Activated T-cell treated with anti-CD3 and anti-CD28 coated beads, Interleukin-2, amount 50 U/mL, for 48 hours (primary cell): ENCODE measurements at regions not wholly inside any gene's neighbourhood (a gene's known extent, or its start where the extent isn't known, plus 50 kb on each side); places are given as distances from the start of the nearest gene placed in this dataset.
"Not testable (repeated sequence)": the region's sequence is repeated elsewhere in the genome, so short reads cannot be mapped to it uniquely, and the experiment has no call there.

Source experiments
- DNase-seq, 2 experiments: peaks; one replicate each; pipeline ENCODE4 v3.0.0-alpha.2; 2020

- no peak for DNase-seq
Measured at GRCh38 chr21:14753466-14754258, 207.5 kb upstream of the SAMSN1 start.

DNA sequence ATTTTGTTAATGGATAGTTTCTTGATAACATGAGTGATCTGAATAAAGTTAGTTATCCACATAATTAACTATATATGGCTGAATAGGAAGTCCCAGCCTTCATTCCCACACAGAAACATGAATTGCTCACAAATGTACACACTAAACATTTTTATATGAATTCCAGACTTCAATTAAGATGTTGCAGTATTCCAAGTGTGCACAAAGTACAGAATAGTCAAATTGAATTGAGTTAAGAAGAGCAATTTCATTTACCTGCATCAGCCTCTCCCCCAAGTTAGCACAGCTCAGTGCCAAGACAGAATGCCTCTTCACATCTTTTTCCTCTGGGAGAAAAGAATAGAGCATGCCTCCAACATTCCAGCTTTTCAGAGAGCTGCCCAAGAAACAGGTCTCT is 207.0 kb upstream of the SAMSN1 start:
- no peak for DNase-seq

- DNase-seq, result no peak
Measured at GRCh38 chr21:14752345-14752909, 206.3 kb upstream of the SAMSN1 start.

DNA sequence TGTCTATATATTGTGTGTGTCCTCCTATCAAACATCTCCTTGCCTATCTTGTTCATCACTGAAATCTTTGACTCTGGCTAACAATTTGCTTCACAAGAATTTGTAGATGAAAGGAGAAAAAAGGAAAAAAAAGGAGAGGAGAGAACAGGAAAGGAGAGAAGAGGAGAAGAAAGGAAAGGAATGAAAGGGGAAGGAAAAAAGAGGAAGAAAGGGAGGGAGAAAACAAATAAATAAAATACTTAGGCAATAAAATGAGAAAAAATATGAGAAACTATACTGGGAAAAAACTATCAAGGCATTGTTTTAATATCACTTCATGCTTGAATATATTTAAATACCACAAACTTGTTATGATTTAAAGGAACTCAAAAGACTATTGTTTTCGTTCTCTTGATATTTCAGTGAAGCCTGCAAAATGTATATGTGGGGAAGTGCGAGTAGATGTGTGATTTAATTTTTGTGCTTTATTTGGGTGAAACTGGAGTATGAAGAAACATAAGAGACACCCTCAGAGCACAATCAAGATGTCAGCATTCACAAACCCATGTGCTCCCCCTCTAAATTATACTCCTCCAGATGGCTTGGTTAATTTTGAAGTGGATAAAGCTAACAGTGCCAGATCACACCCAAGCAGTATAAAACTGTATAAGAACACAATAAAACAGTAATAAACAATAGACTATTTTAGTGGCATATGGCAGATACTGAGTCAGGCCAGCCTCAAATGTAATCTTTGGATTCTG is 205.7 kb upstream of the SAMSN1 start:
- DNase-seq, result no peak

DNA sequence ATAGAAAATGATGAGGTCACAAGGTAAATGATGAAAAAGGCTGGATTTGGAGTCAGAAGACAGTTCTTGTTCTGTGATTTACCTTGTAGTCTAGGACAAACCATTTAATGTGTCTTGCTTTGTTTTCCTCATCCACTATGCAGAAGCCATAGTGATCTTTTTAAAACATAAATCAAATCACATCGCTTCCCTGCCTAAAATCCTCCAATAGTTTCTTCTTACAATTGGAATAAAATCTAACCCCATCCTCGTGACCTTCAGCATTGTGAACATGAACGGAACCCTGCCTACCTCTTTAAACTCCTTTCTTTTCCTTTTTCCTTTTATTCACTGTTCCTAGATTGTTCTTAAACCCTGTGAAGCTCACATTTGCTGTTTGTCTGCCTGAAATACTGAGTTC is 204.9 kb upstream of the SAMSN1 start:
- DNase-seq, result no peak

DNA sequence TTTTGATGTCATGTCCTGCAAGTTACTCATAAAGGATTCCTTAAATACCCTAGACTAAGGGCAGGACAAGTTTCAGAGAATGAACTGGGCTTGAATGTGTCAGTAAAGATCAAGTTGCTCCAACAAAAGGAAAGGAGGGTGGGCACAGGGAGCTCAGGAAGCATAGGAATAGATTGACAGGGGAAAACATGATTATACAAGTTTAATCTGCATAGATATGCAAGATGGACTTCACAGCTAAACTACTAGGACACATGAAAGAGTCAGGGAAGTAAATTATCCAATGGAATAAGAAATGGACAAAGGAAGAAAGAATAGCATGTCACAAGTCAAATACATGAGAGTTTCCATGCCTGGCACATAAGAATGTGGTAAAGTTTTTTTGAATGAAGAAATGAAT is 203.9 kb upstream of the SAMSN1 start:
- DNase-seq, result no peak

DNA sequence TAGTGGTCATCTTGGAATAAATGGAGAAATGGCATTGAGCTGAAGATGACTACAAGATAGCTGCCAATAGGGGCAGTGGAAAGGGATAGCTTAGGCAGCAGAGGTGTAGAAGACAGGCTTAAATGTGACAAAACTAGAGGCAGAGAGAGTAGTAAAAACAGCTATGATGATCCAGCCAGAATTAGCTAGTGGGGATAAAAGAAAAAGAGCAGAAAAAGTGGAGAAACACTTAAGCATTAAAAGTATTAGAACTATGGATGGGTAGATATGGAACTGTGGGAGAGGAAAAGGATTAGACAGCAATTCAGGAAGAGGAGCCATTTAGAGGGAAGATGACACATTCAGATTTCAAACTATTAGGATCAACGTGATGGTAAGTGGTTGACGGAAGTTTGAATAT is 202.5 kb upstream of the SAMSN1 start:
- DNase-seq, result no peak

DNA sequence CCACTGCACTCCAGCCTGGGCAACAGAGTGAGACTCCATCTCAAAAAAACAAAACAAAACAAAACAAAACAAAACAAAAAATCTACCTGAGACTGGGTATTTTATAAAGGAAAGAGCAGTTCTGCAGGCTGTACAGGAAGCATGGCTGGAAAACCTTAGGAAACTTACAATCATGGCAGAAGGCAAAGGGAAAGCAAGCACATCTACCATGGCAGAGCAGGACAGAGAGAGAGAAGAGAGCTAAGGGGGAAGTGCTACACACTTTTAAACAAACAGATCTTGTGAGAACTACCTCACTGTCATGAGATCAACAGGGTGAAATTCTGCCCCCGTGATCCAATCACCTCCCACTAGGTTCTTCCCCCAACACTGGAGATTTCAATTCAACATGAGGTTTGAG is 198.3 kb upstream of the SAMSN1 start:
- DNase-seq, result no peak

DNA sequence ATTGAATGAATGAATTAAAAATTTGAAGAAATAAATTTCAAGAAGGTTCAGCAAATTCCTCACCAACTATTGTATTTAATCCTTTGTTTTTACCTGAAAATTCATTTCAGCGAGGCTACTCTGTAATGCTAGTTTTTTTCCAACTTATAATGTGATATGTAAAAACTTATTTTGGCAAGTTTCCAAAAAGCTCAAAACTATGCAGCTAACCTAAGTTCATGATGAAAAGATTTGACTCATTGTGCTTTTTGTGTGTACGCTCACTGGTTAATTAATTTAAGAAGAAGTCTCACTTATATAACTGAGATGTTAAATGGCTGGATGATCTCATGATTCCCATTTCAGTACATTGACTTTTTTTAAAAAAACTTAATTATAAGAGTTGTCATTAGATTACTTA is 196.0 kb upstream of the SAMSN1 start:
- no peak for DNase-seq

DNA sequence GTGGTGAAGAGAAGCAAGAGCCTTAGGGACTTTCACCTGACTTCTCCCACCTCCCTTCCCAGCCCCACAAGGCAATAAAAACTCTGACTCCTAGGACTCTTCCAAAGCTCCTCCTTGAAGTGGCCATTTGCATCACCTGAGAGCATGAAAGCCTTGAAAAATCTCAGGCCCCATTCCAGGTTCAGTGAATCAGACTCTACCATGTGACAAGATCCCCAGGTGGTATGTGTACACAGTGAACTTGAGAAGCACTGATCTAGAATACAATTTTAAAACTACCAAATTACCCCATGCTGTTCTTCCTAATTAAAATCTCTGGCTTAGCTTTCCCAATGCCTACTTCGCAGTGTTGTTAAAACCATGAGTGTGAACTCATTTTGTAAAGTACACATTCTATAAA is 195.1 kb upstream of the SAMSN1 start:
- DNase-seq, result no peak

DNA sequence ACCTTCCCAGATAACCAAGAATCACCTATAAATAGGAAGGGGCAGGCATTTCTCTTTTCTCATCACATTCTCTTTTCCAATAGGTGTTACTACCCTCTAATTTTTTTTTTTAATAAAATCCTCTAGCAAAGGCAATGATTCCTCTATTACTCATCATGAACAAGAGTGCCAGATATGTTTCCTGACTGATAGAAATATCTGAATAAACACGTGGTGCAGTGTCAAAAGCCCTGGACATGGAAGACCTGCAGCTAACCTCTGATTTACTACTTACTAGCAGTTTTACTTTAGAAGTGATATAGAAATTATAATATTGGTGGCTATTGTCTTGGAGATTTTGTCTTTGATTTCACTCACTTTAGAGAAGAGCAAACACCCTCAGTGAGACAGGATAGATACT is 194.6 kb upstream of the SAMSN1 start:
- DNase-seq, result no peak

GRCh38 chr21:14740116-14740515 is 194.0 kb upstream of the SAMSN1 start:
- no peak for DNase-seq

DNA sequence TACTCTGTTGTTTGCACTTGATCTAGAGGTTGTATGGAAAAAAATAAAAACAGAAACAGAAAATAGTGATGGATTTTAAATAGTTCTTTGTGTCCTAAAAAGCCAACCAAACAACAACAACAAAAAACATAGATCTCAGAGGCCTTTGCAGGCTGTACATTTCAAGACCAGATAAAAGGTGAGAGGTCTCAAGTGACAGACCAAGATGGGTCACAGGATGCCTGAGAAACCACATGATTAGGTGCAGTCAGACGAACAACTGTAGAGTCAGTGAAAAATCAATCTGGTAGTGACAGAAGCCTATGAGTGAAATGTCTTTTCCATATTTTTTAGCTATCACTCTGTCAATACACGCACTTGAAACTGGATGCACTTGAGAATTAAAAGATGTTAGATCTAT is 193.5 kb upstream of the SAMSN1 start:
- no peak for DNase-seq

DNA sequence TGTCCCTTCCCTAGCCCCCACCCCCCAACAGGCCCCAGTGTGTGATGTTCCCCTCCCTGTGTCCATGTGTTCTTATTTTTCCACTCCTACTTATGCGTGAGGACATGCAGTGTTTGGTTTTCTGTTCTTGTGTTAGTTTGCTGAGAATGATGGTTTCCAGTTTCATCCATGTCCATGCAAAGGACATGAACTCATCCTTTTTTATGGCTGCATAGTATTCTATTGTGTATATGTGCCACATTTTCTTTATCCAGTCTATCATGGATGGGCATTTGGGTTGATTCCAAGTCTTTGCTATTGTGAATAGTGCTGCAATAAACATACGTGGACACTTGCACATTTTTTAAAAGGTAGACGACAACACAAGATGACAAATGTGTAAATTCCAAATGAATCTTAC is 192.5 kb upstream of the SAMSN1 start:
- not testable (repeated sequence) for DNase-seq

GRCh38 chr21:14737922-14738321 is 191.8 kb upstream of the SAMSN1 start:
- DNase-seq, result peak in 1 of 2 experiments; percentile 27

GRCh38 chr21:14737284-14737691 is 191.2 kb upstream of the SAMSN1 start:
- no peak for DNase-seq

DNA sequence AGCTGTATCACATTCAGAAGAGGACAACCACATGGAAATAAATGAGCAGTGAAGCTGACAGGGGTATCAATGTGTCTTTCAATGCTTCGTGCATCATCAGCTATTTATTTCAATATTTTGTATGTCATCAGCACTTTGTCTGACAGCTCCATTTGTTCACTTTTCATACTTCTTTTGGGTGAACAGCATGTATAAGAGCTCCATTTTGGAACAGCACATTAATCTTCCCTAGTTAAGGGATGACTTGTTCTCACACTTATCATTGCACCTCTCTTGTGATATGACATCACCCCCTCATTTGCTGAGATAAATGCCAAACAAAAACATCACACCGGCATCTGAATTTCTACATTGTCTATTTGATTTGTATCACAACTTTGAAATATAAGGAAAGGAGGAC is 190.6 kb upstream of the SAMSN1 start:
- no peak for DNase-seq

DNA sequence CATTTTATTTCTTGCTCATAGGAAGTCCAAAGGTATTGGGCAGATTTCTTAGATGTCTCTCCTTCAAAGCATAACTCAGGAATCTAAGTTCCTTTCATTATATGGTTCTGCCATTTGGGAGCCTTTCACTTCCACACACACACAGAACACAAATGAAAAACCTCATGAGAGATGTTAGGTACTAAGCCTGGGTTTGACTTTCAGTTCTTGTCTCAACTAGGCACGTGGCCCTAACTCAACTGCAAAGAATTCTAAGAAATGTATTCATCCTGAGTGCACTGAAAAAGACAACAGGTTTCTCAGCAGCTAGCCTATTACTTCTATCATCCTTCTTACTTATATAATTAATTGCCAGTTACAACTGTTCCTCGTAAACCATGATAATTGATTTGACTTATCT is 190.0 kb upstream of the SAMSN1 start:
- DNase-seq, result no peak

- DNase-seq, result no peak
Measured at GRCh38 chr21:14734833-14735232, 188.7 kb upstream of the SAMSN1 start.

DNA sequence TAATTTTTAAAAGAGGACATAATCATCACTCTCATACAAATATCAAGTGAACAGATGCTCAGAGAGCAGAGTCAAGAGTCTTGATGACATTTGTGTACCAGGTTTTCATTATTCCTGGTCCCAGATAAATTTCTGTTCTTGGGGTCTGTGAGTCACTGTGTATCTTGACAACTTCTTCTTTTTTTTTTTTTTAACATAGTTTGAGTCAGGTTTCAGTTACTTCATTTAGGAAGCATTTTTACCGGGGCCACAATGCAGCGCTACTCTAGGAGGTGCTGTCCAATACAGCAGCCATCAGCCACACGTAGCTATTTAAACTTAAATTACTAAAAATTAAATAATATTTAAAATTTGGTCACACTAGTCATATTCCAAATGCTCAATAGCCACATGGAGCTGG is 188.1 kb upstream of the SAMSN1 start:
- no peak for DNase-seq

GRCh38 chr21:14725219-14725618 is 179.1 kb upstream of the SAMSN1 start:
- DNase-seq, result no peak

- DNase-seq, result no peak
Measured at GRCh38 chr21:14722841-14723483, 176.8 kb upstream of the SAMSN1 start.

DNA sequence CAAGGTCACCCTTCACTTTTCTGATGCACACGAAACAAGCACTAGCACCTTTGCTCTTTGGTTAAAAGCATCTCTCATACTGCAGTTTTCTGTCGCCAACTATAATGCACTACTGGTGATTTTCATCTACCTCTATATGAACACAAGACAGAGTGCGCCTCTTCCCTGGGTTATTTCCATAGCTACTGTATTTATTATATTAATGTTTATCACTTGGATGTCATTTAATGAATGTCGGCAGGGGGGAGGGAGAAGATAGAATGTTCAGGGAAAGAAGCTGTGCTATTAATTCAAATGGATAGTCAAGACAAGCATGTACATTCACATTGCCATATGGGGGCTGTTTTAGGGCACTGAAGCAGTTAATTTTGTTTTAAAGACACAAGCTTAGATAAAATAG is 174.1 kb upstream of the SAMSN1 start:
- no peak for DNase-seq

- no peak for DNase-seq
Measured at GRCh38 chr21:14718951-14719350, 172.8 kb upstream of the SAMSN1 start.
